SU-DHL-6 (cell line): ENCODE measurements at regions not wholly inside any gene's neighbourhood (a gene's known extent, or its start where the extent isn't known, plus 50 kb on each side); places are given as distances from the start of the nearest gene placed in this dataset.

Experiments used
- H2AFZ ChIP-seq: fragments of 200-600 bp; sonication (generic); 2 replicates; pipeline ENCODE4 v1.6.1; 2014; ENCODE audit warnings: low read depth, mild to moderate bottlenecking, moderate library complexity, mixed read lengths, antibody characterized with exemption, low read length; ENCODE audit not compliant: severe bottlenecking
- H3F3A ChIP-seq: fragments of 200-600 bp; shearing (Covaris generic); 2 replicates; pipeline ENCODE4 v1.6.0; 2016; ENCODE audit warnings: antibody characterized with exemption, mild to moderate bottlenecking; ENCODE audit not compliant: insufficient read depth
- H3K27ac ChIP-seq: fragments of 200-600 bp; sonication (generic); 2 replicates; pipeline ENCODE4 v1.5.1; 2016; ENCODE audit warnings: low read depth, mild to moderate bottlenecking, low read length, moderate library complexity, mixed read lengths
- H3K27me3 ChIP-seq: fragments of 200-600 bp; sonication (generic), shearing (Covaris generic); 2 replicates; pipeline ENCODE4 v1.6.0; 2014; ENCODE audit warnings: mild to moderate bottlenecking, low read length
- H3K36me3 ChIP-seq: fragments of 200-600 bp; sonication (generic); 2 replicates; pipeline ENCODE4 v1.6.1; 2014; ENCODE audit warnings: mild to moderate bottlenecking, low read length, mixed read lengths
- H3K4me2 ChIP-seq: fragments of 300-600, 200-600 bp; shearing (Covaris generic), sonication (generic); 2 replicates; pipeline ENCODE4 v1.6.0; 2014; ENCODE audit warnings: low read length, low read depth, mild to moderate bottlenecking; ENCODE audit not compliant: poor library complexity, severe bottlenecking
- H3K4me3 ChIP-seq: fragments of 200-600 bp; sonication (generic); 2 replicates; pipeline ENCODE4 v1.5.1; 2014; ENCODE audit warnings: antibody characterized with exemption, low read length, mild to moderate bottlenecking, mixed read lengths; ENCODE audit not compliant: insufficient read depth, poor library complexity, severe bottlenecking
- H3K79me2 ChIP-seq: fragments of 200-600 bp; sonication (generic); 2 replicates; pipeline ENCODE4 v1.6.1; 2014; ENCODE audit warnings: mild to moderate bottlenecking, low read length, moderate library complexity; ENCODE audit not compliant: insufficient read depth
- H3K9ac ChIP-seq: fragments of 200-600 bp; sonication (generic); 2 replicates; pipeline ENCODE4 v1.7.0; 2014; ENCODE audit warnings: mild to moderate bottlenecking, low read length
- H3K9me2 ChIP-seq: fragments of 200-600 bp; sonication (generic); replicated peaks from 2 replicates; pipeline ENCODE4 v1.6.1; 2014; ENCODE audit warnings: low read length; ENCODE audit not compliant: insufficient read depth
- H3K9me3 ChIP-seq: fragments of 200-600 bp; sonication (generic); 2 replicates; pipeline ENCODE4 v1.6.1; 2014; ENCODE audit warnings: low read length, mixed read lengths; ENCODE audit not compliant: insufficient read depth
- H4K20me1 ChIP-seq: fragments of 200-600 bp; sonication (generic); 2 replicates; pipeline ENCODE4 v1.6.1; 2014; ENCODE audit warnings: low read depth, mild to moderate bottlenecking, antibody characterized with exemption, low read length, moderate library complexity, mixed read lengths
- EZH2phosphoT487 ChIP-seq: fragments of 200-600 bp; sonication (generic), shearing (Covaris generic); conservative IDR thresholded peaks from 2 replicates; pipeline ENCODE4 v1.6.1; 2018; ENCODE audit warnings: mild to moderate bottlenecking, antibody characterized with exemption, low read length, moderate library complexity, mixed read lengths
- TF ChIP-seq, protein P1 (sequence below): fragments of 200-600 bp; sonication (generic); IDR thresholded peaks from one replicate; pipeline ENCODE4 v1.5.1; 2017; ENCODE audit warnings: antibody characterized with exemption, mild to moderate bottlenecking, low read length, moderate library complexity; ENCODE audit not compliant: insufficient read depth, poor library complexity, severe bottlenecking

DNA sequence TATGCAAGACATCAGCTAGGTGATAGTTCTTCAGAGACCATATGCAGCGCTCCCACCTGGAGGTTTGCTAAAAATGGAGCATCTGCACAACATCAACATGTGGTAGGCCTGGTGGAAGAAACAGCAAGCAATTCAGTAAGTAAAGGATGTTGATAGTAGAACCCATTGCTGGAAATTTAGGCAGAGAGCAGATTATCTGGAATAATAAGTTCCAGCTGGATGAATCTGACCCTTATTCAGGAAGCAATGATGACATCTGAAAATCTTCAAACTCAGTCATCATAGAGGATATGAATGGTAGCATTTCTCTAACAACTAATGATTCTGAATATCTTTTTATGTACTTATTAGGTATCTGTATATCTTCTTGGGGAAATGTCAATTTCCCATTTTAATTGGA, 225.2 kb upstream of the ANO3 start:
- no peaks in the 10 kb centered on the region for H3K9me2 ChIP-seq
- H3F3A ChIP-seq, result peaks cover 28% of the 10 kb centered on the region
- peak overlapping the region; percentile 5 for H3K4me3 ChIP-seq
- no peaks in the 10 kb centered on the region for H3K9me3 ChIP-seq
- no peaks in the 10 kb centered on the region for H3K36me3 ChIP-seq
- H3K27me3 ChIP-seq, result no peaks in the 10 kb centered on the region
- peak overlapping the region; percentile 45 for H3K4me2 ChIP-seq
- TF ChIP-seq EZH2phosphoT487, result no peak
- TF ChIP-seq, protein P1, sequence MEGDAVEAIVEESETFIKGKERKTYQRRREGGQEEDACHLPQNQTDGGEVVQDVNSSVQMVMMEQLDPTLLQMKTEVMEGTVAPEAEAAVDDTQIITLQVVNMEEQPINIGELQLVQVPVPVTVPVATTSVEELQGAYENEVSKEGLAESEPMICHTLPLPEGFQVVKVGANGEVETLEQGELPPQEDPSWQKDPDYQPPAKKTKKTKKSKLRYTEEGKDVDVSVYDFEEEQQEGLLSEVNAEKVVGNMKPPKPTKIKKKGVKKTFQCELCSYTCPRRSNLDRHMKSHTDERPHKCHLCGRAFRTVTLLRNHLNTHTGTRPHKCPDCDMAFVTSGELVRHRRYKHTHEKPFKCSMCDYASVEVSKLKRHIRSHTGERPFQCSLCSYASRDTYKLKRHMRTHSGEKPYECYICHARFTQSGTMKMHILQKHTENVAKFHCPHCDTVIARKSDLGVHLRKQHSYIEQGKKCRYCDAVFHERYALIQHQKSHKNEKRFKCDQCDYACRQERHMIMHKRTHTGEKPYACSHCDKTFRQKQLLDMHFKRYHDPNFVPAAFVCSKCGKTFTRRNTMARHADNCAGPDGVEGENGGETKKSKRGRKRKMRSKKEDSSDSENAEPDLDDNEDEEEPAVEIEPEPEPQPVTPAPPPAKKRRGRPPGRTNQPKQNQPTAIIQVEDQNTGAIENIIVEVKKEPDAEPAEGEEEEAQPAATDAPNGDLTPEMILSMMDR, result no peak
- peak overlapping the region; percentile 27 for H2AFZ ChIP-seq
- H3K27ac ChIP-seq, result peak overlapping the region; percentile 69
- H3K9ac ChIP-seq, result peak overlapping the region; percentile 1
- H4K20me1 ChIP-seq, result no peaks in the 10 kb centered on the region
- H3K79me2 ChIP-seq, result no peaks in the 10 kb centered on the region

DNA sequence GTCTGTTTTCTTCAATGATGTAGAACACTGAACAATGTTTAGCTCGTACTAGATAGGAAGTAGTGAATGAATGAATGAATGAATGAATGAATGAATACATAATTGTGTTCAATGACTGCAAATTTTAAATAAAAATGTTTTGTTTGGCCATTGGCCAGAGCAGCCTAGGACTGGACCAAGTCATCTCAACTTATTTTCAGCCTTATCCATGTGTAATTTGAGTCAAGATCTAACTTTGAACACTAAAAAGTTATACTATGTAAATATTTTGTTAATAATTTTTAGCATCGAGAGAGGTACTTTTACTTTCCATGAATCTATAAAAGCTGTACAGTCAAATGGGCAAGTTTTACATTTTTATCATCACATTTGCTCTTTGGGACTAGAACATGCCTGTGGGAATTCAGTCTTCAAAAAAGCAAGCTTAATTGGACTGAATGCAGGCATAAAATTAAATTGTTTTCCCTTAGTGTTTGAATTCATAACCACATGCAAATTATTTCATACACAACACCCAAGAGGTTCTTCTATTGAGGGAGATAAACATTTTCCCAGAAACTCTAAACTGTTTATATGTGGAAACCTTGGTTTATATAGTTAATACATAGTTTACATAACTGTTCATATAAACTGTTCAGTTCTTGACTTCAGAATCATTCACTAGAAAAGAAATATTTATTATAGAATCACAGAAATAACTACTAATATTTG, 222.1 kb upstream of the ANO3 start:
- Histone ChIP-seq H3F3A (peaks cover 23% of the 10 kb centered on the region), H3K4me2 (peak overlapping the region; percentile 45), H3K36me3 (no peaks in the 10 kb centered on the region), H3K79me2 (no peaks in the 10 kb centered on the region), H3K27me3 (no peaks in the 10 kb centered on the region), H3K9ac (no peak overlapping the region), H3K4me3 (no peak overlapping the region), H3K9me3 (no peaks in the 10 kb centered on the region), H3K9me2 (no peaks in the 10 kb centered on the region), H2AFZ (no peak overlapping the region), H3K27ac (0 out of 2 replicates have a peak overlapping the region, but pooled peaks have one; percentile 13), H4K20me1 (no peaks in the 10 kb centered on the region)
- no peak for TF ChIP-seq EZH2phosphoT487
- TF ChIP-seq, protein P1, result no peak

DNA sequence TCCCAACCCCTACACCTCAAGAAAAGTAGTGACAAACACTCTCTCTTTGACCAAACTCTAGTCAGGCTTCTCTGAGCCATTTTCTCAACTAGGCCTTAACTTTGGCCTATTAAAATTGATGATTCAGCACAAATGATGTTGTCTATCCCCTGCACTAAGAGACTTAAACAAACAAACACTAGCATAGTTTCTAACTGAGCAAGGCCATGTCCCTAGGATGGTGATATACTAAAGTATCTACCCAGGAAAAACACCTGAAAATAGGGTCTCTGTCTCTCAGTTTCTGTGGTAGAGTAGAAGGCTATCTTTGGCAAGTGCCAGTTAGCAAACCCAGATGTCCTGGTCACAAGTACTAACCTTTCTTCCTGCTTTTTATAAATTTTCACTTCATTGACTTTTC, 219.7 kb upstream of the ANO3 start:
- Histone ChIP-seq H3K27ac (0 out of 2 replicates have a peak overlapping the region, but pooled peaks have one; percentile 1), H3F3A (peaks cover 6% of the 10 kb centered on the region), H3K4me3 (no peak overlapping the region), H3K4me2 (no peak overlapping the region), H3K9ac (no peak overlapping the region), H3K9me3 (no peaks in the 10 kb centered on the region), H3K79me2 (no peaks in the 10 kb centered on the region), H3K36me3 (no peaks in the 10 kb centered on the region), H4K20me1 (no peaks in the 10 kb centered on the region), H3K9me2 (no peaks in the 10 kb centered on the region), H3K27me3 (no peaks in the 10 kb centered on the region), H2AFZ (peak overlapping the region; percentile 1)
- no peak for TF ChIP-seq EZH2phosphoT487
- TF ChIP-seq, protein P1, result no peak
